ENCODE measurements at regions not wholly inside any gene's neighbourhood (a gene's known extent, or its start where the extent isn't known, plus 50 kb on each side); places are given as distances from the start of the nearest gene placed in this dataset.

GRCh38 chr22:49678842-49679170 lies 148.9 kb downstream of the BRD1 start:
- no peaks in the 10 kb centered on the region for H3K36me3 ChIP-seq (ENCODE audit: control insufficient read depth, insufficient read depth, low read length)
- DNase-seq (ENCODE audit: low read depth), result no peak
- no peak for TF ChIP-seq CTCF (IDR thresholded peaks at IDR 0.05; ENCODE audit: insufficient read depth, low read length, severe bottlenecking)
- no peaks in the 10 kb centered on the region for H3K27me3 ChIP-seq (ENCODE audit: control insufficient read depth, insufficient read depth, low read length)
- H3K4me3 ChIP-seq (ENCODE audit: low read depth, low read length), result no peak overlapping the region
- no peak for FAIRE-seq

GRCh38 chr22:49678137-49678841 lies 149.4 kb downstream of the BRD1 start:
- no peak for DNase-seq (ENCODE audit: low read depth)
- no peak for TF ChIP-seq CTCF (IDR thresholded peaks at IDR 0.05; ENCODE audit: insufficient read depth, low read length, severe bottlenecking)
- no peak for FAIRE-seq
- Histone ChIP-seq H3K36me3 (ENCODE audit: control insufficient read depth, insufficient read depth, low read length) (no peaks in the 10 kb centered on the region), H3K4me3 (ENCODE audit: low read depth, low read length) (no peak overlapping the region), H3K27me3 (ENCODE audit: control insufficient read depth, insufficient read depth, low read length) (no peaks in the 10 kb centered on the region)

GRCh38 chr22:49677495-49677889 lies 150.2 kb downstream of the BRD1 start:
- DNase-seq (ENCODE audit: low read depth) (no peak), FAIRE-seq (no peak)
- TF ChIP-seq CTCF (IDR thresholded peaks at IDR 0.05; ENCODE audit: insufficient read depth, low read length, severe bottlenecking), result no peak
- Histone ChIP-seq H3K27me3 (ENCODE audit: control insufficient read depth, insufficient read depth, low read length) (no peaks in the 10 kb centered on the region), H3K4me3 (ENCODE audit: low read depth, low read length) (no peak overlapping the region), H3K36me3 (ENCODE audit: control insufficient read depth, insufficient read depth, low read length) (no peaks in the 10 kb centered on the region)

- no peak overlapping the region for H3K4me3 ChIP-seq (ENCODE audit: low read depth, low read length)
- DNase-seq (ENCODE audit: low read depth) (no peak), FAIRE-seq (no peak)
- no peaks in the 10 kb centered on the region for H3K36me3 ChIP-seq (ENCODE audit: control insufficient read depth, insufficient read depth, low read length)
- no peaks in the 10 kb centered on the region for H3K27me3 ChIP-seq (ENCODE audit: control insufficient read depth, insufficient read depth, low read length)
- TF ChIP-seq CTCF (IDR thresholded peaks at IDR 0.05; ENCODE audit: insufficient read depth, low read length, severe bottlenecking), result no peak
Measured at GRCh38 chr22:49676783-49677494, 150.7 kb downstream of the BRD1 start.

- Histone ChIP-seq H3K36me3 (ENCODE audit: control insufficient read depth, insufficient read depth, low read length) (no peaks in the 10 kb centered on the region), H3K4me3 (ENCODE audit: low read depth, low read length) (no peak overlapping the region), H3K27me3 (ENCODE audit: control insufficient read depth, insufficient read depth, low read length) (no peaks in the 10 kb centered on the region)
- DNase-seq (ENCODE audit: low read depth) (no peak), FAIRE-seq (no peak)
- TF ChIP-seq CTCF (IDR thresholded peaks at IDR 0.05; ENCODE audit: insufficient read depth, low read length, severe bottlenecking), result no peak
Measured at GRCh38 chr22:49676230-49676629, 151.4 kb downstream of the BRD1 start.

Measured in bronchial epithelial cell (primary cell).